Activated CD8-positive, alpha-beta memory T cell treated with anti-CD3 and anti-CD28 coated beads for 36 hours (primary cell): ENCODE measurements at regions not wholly inside any gene's neighbourhood (a gene's known extent, or its start where the extent isn't known, plus 50 kb on each side); places are given as distances from the start of the nearest gene placed in this dataset.

Source experiments
- CTCF ChIA-PET: fragments of 350-600 bp; sonication (Branson Sonifier 250); formaldehyde crosslinking; loops from one replicate; lab custom pipeline; 2021; ENCODE audit warnings: antibody characterized with exemption; lab: Charles Lee
- POLR2A ChIA-PET: fragments of 350-600 bp; sonication (Branson Sonifier 250); formaldehyde crosslinking; loops from one replicate; lab custom pipeline; 2021; ENCODE audit warnings: antibody characterized with exemption; lab: Charles Lee

GRCh38 chr12:42794806-42795205 is 205.3 kb upstream of the PRICKLE1 start:
- ChIA-PET CTCF (no interaction called here), POLR2A (no interaction called here)

GRCh38 chr12:42793166-42793565 is 203.6 kb upstream of the PRICKLE1 start:
- ChIA-PET POLR2A (no interaction called here), CTCF (no interaction called here)

- POLR2A ChIA-PET, result no interaction called here
- CTCF ChIA-PET, result no interaction called here
Measured at GRCh38 chr12:42792265-42792664, 202.7 kb upstream of the PRICKLE1 start.

GRCh38 chr12:42791399-42791798 is 201.9 kb upstream of the PRICKLE1 start:
- ChIA-PET CTCF (no interaction called here), POLR2A (no interaction called here)

GRCh38 chr12:42790761-42791151 is 201.2 kb upstream of the PRICKLE1 start:
- ChIA-PET POLR2A (no interaction called here), CTCF (no interaction called here)

- POLR2A ChIA-PET, result no interaction called here
- CTCF ChIA-PET, result no interaction called here
Measured at GRCh38 chr12:42789808-42790760, 200.5 kb upstream of the PRICKLE1 start.

- CTCF ChIA-PET, result no interaction called here
Measured at GRCh38 chr12:42786400-42787148, 197.0 kb upstream of the PRICKLE1 start.

GRCh38 chr12:42785944-42786343 is 196.4 kb upstream of the PRICKLE1 start:
- ChIA-PET CTCF (no interaction called here), POLR2A (no interaction called here)

More at GRCh38 chr12:42786400-42787148, 197.0 kb upstream of the PRICKLE1 start:
- POLR2A ChIA-PET, result no interaction called here

- ChIA-PET POLR2A (no interaction called here), CTCF (no interaction called here)
Measured at GRCh38 chr12:42780671-42781070, 191.1 kb upstream of the PRICKLE1 start.

GRCh38 chr12:42779186-42779859 is 189.8 kb upstream of the PRICKLE1 start:
- ChIA-PET CTCF (no interaction called here), POLR2A (no interaction called here)

GRCh38 chr12:42776396-42776795 is 186.8 kb upstream of the PRICKLE1 start:
- POLR2A ChIA-PET, result no interaction called here

GRCh38 chr12:42774238-42774637 is 184.7 kb upstream of the PRICKLE1 start:
- ChIA-PET POLR2A (no interaction called here), CTCF (no interaction called here)

More at GRCh38 chr12:42776396-42776795, 186.8 kb upstream of the PRICKLE1 start:
- CTCF ChIA-PET, result no interaction called here

- POLR2A ChIA-PET, result no interaction called here
- CTCF ChIA-PET, result no interaction called here
Measured at GRCh38 chr12:42770261-42770660, 180.7 kb upstream of the PRICKLE1 start.

- ChIA-PET CTCF (no interaction called here), POLR2A (no interaction called here)
Measured at GRCh38 chr12:42769455-42769854, 179.9 kb upstream of the PRICKLE1 start.

GRCh38 chr12:42767998-42768397 is 178.5 kb upstream of the PRICKLE1 start:
- ChIA-PET CTCF (no interaction called here), POLR2A (no interaction called here)

- ChIA-PET POLR2A (no interaction called here), CTCF (no interaction called here)
Measured at GRCh38 chr12:42767326-42767954, 177.9 kb upstream of the PRICKLE1 start.

GRCh38 chr12:42766754-42767153 is 177.2 kb upstream of the PRICKLE1 start:
- CTCF ChIA-PET, result no interaction called here
- POLR2A ChIA-PET, result no interaction called here

- ChIA-PET POLR2A (no interaction called here), CTCF (no interaction called here)
Measured at GRCh38 chr12:42766026-42766425, 176.5 kb upstream of the PRICKLE1 start.

GRCh38 chr12:42763682-42764081 is 174.1 kb upstream of the PRICKLE1 start:
- POLR2A ChIA-PET, result no interaction called here
- CTCF ChIA-PET, result no interaction called here
